ENCODE measurements at regions not wholly inside any gene's neighbourhood (a gene's known extent, or its start where the extent isn't known, plus 50 kb on each side); places are given as distances from the start of the nearest gene placed in this dataset.

DNA sequence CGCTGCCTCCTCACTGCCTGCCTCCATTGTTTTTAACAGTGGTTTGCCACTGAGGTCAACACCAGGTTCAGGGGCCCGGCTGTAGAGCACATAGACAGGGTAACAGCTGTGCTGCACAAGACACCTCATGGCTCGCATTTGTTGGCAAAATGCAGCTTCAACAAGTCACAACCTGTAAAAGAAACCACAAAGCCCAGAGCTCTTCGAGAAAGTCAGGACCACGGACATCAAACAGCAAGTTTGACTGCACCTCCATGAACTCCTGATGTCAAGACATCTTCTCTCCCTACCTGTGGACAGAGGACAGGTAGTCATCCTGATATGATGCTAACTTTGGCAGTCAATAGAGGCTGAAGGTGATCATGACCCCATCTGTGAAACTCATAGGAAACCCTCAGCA lies 142.4 kb upstream of the SOX9 start (continued):
- no peak for TF ChIP-seq EGR1 (IDR thresholded peaks at IDR 0.05; ENCODE audit: low read depth in 2 of 2)
- TF ChIP-seq, protein P1, sequence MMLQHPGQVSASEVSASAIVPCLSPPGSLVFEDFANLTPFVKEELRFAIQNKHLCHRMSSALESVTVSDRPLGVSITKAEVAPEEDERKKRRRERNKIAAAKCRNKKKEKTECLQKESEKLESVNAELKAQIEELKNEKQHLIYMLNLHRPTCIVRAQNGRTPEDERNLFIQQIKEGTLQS (IDR thresholded peaks at IDR 0.05) = no peak

- H3K4me1 ChIP-seq (ENCODE audit: control insufficient read depth in 4 of 4, insufficient read depth in 4 of 4, low read length in 3 of 4) = no peaks in the 10 kb centered on the region
- H3K9ac ChIP-seq (ENCODE audit: low read depth in 1 of 2, low read length in 2 of 2) = no peak overlapping the region
- H3K4me3 ChIP-seq (ENCODE audit: low read depth in 1 of 3, low read length in 3 of 3) = no peak overlapping the region
- no peak for DNase-seq (ENCODE audit: low spot score)
- peaks cover 0 to 2% (median 0%) of the 10 kb centered on the region in 4 donors for H3K27me3 ChIP-seq (ENCODE audit: control insufficient read depth in 4 of 4, insufficient read depth in 4 of 4, low read length in 3 of 4)
- H3K27ac ChIP-seq (ENCODE audit: low read depth in 1 of 2, low read length in 2 of 2) = no peak overlapping the region
- no peaks in the 10 kb centered on the region for H3K36me3 ChIP-seq (ENCODE audit: control insufficient read depth in 4 of 4, insufficient read depth in 3 of 4, low read depth in 1 of 4, low read length in 3 of 4)
- H3K9me3 ChIP-seq (ENCODE audit: control insufficient read depth in 4 of 4, low read length in 3 of 4) = peaks cover 0 to 2% (median 0%) of the 10 kb centered on the region in 4 donors
- no peak for TF ChIP-seq GABPA (IDR thresholded peaks at IDR 0.05 in 1 of 2, conservative IDR thresholded peaks at IDR 0.05 in 1 of 2)
- TF ChIP-seq JUND (IDR thresholded peaks at IDR 0.05) = no peak
Measured at GRCh38 chr17:71980171-71980570, 140.6 kb upstream of the SOX9 start.

DNA sequence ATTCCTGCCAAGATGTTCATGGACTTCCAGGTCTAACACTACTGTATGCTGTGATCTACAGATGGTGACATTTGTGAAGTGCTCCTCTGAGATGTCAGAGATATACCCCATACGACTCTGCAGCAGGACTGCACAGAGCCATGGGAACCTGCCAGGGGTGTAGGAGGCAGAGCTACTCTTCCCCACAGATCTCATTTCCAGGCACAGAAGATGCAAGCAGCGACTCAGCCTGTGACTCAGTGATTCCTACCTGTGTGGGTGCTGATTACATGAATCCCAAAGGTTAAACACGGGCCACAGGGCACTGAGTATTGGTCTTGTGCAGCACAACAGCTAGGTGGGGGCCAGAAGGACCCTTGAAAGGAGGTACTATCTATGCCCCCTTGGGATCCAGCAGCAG lies 137.0 kb upstream of the SOX9 start:
- Histone ChIP-seq H3K4me1 (ENCODE audit: control insufficient read depth in 4 of 4, insufficient read depth in 4 of 4, low read length in 3 of 4) (no peaks in the 10 kb centered on the region), H3K27ac (ENCODE audit: low read depth in 1 of 2, low read length in 2 of 2) (no peak overlapping the region), H3K27me3 (ENCODE audit: control insufficient read depth in 4 of 4, insufficient read depth in 4 of 4, low read length in 3 of 4) (no peaks in the 10 kb centered on the region), H3K4me3 (ENCODE audit: low read depth in 1 of 3, low read length in 3 of 3) (no peak overlapping the region), H3K9me3 (ENCODE audit: control insufficient read depth in 4 of 4, low read length in 3 of 4) (peaks cover 0 to 2% (median 0%) of the 10 kb centered on the region in 4 donors), H3K36me3 (ENCODE audit: control insufficient read depth in 4 of 4, insufficient read depth in 3 of 4, low read depth in 1 of 4, low read length in 3 of 4) (no peaks in the 10 kb centered on the region), H3K9ac (ENCODE audit: low read depth in 1 of 2, low read length in 2 of 2) (no peak overlapping the region)
- TF ChIP-seq, protein P2, sequence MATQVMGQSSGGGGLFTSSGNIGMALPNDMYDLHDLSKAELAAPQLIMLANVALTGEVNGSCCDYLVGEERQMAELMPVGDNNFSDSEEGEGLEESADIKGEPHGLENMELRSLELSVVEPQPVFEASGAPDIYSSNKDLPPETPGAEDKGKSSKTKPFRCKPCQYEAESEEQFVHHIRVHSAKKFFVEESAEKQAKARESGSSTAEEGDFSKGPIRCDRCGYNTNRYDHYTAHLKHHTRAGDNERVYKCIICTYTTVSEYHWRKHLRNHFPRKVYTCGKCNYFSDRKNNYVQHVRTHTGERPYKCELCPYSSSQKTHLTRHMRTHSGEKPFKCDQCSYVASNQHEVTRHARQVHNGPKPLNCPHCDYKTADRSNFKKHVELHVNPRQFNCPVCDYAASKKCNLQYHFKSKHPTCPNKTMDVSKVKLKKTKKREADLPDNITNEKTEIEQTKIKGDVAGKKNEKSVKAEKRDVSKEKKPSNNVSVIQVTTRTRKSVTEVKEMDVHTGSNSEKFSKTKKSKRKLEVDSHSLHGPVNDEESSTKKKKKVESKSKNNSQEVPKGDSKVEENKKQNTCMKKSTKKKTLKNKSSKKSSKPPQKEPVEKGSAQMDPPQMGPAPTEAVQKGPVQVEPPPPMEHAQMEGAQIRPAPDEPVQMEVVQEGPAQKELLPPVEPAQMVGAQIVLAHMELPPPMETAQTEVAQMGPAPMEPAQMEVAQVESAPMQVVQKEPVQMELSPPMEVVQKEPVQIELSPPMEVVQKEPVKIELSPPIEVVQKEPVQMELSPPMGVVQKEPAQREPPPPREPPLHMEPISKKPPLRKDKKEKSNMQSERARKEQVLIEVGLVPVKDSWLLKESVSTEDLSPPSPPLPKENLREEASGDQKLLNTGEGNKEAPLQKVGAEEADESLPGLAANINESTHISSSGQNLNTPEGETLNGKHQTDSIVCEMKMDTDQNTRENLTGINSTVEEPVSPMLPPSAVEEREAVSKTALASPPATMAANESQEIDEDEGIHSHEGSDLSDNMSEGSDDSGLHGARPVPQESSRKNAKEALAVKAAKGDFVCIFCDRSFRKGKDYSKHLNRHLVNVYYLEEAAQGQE (IDR thresholded peaks at IDR 0.05) = no peak
- TF ChIP-seq CTCF (IDR thresholded peaks at IDR 0.05; ENCODE audit: low read depth, low read length, missing input control) = no peak
- no peak for TF ChIP-seq JUND (IDR thresholded peaks at IDR 0.05)
- no peak for TF ChIP-seq FOXA1 (IDR thresholded peaks at IDR 0.05)
- no peak for TF ChIP-seq MAX (IDR thresholded peaks at IDR 0.05)
- no peak for TF ChIP-seq EGR1 (IDR thresholded peaks at IDR 0.05; ENCODE audit: low read depth in 2 of 2)
- no peak for TF ChIP-seq YY1 (IDR thresholded peaks at IDR 0.05)
- no peak for TF ChIP-seq RXRA (IDR thresholded peaks at IDR 0.05)
- TF ChIP-seq SP1 (IDR thresholded peaks at IDR 0.05) = no peak
- no peak for TF ChIP-seq GABPA (IDR thresholded peaks at IDR 0.05 in 1 of 2, conservative IDR thresholded peaks at IDR 0.05 in 1 of 2)
- no peak for TF ChIP-seq TAF1 (conservative IDR thresholded peaks at IDR 0.05)
- TF ChIP-seq NR2F2 (IDR thresholded peaks at IDR 0.05) = no peak
- no peak for TF ChIP-seq HNF4A (conservative IDR thresholded peaks at IDR 0.05)
- TF ChIP-seq, protein P1 (IDR thresholded peaks at IDR 0.05) = no peak
- TF ChIP-seq ZBTB33 (IDR thresholded peaks at IDR 0.05) = no peak
- TF ChIP-seq FOXA2 (IDR thresholded peaks at IDR 0.05) = no peak
- TF ChIP-seq RAD21 (IDR thresholded peaks at IDR 0.05) = no peak
- 65% methylated on average over 3 of the region's 3 CpGs for WGBS
- no peak for DNase-seq (ENCODE audit: low spot score)

All from liver (tissue), 8 donors.